NCI-H128 (cell line): ENCODE measurements at regions not wholly inside any gene's neighbourhood (a gene's known extent, or its start where the extent isn't known, plus 50 kb on each side); places are given as distances from the start of the nearest gene placed in this dataset.
"Not testable (repeated sequence)": the region's sequence is repeated elsewhere in the genome, so short reads cannot be mapped to it uniquely, and the experiment has no call there.

Experiments used
- DNase-seq: peaks from one replicate; lab custom pipeline; 2025; ENCODE audit not compliant: unreplicated experiment; lab: John Stamatoyannopoulos, UW

DNA sequence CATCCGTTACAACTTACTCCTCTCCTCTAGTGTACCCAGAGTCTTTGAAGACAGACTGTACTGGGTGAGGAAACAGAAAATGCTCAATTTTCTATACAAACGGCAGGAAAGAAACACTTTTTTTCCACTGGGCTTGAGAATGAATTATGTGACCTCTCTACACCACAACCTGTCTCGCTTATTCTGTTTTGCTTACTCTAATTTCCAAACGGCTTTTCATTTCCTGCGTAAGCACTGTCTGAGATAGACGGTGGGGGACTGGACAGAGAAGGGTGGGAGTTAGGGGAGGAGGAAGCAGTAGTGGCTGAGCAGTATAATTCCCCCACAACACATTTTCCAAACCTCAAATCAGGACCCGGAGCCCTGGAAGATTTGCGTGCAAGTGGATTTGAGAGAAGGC, 191.4 kb upstream of the SDK2 start:
- DNase-seq, result no peak

DNA sequence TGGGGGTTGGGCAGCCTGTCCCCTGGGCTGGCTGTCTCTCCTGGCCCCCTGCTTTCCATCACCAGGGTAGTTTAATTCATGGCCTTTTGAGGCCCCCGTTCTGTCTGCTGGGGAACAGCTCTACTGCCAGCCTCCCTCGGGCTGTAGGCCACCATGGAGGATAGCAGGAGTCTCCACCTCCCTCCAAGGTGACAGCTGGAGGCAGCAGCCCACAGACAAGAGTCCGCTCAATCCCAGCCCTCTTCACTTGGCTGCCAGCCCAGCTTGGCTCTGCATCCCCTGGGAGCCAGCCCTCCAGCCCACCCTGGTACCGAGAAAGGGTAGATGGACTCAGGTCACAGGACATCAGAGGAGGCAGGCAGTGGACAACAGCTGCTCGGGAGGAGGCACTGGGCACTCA, 194.6 kb upstream of the SDK2 start:
- no peak for DNase-seq

- DNase-seq, result no peak
These were observed 196.6 kb upstream of the SDK2 start for GRCh38 chr17:73840829-73841228.

GRCh38 chr17:73841431-73842060, 197.3 kb upstream of the SDK2 start:
- no peak for DNase-seq

DNA sequence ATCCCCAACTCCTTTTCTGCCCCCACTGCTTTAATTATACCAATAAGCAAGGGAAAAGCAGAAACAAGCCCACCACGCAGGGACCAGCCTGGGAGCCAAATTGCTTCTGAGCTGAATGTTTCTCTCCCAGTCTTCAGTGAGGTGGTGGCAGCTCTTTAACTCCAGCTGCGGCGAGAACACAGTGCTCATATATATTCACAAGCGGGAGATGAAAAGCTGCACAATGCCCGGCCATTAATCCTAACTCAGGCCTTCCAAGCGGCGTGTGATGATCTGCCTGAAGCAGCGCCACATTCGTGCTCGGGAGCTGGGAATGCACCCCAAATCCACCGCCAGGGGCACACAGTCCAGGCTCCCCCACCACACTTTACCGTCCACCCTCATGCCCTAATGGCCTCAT, 203.7 kb upstream of the SDK2 start:
- no peak for DNase-seq

DNA sequence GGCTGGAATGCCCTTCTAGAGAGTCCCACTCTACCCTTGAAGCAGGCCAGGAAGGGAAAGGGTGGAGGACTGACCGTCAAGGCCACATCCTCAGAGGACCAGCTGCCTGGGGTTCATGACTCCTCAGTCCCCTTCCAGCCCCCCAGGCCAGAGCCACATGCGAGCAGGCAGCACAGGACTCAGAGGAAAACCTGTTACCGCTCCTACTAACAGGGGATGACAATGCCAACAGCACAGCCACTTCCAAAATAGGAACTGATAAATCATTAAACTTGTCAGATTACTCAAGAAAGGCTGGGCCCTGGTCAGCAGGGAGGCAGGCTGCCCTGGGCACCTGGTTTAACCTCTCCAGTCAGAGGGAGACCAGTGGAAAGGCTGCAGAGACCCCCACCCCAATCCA, 206.2 kb upstream of the SDK2 start:
- DNase-seq, result no peak

- DNase-seq, result no peak
These were observed 206.8 kb upstream of the SDK2 start for GRCh38 chr17:73851091-73851490.

- DNase-seq, result no peak
These were observed 207.7 kb upstream of the SDK2 start for GRCh38 chr17:73851921-73852320.

DNA sequence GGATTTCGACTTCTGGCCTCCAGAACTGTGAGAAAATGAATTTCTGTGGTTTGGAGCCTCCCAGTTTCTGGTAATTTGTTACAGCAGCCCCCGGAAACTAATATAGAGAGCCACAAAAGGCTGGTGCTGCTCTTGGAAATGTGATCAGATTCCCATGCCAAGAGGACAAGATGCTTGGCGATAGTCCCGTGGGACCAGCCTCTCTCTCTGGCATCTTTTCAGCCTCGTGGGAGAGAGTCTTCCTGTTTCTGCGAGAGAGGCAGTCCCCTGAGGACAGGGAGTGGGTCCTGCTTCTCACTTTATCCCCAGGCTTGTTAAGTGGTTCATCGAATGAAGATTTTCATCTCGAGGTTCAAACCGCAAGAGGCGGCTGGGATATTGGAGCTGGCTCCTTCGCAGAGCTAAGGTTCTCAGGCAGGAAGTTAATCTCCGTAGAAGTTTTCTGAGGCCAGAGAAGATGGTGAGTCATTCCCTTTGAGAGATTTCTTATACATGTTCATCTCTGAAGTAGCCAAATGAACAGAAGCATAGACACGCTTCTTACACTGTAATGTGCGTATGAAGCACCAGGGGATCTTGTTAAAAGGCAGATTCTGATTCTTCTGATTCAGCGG, 211.6 kb upstream of the SDK2 start:
- DNase-seq, result no peak

DNA sequence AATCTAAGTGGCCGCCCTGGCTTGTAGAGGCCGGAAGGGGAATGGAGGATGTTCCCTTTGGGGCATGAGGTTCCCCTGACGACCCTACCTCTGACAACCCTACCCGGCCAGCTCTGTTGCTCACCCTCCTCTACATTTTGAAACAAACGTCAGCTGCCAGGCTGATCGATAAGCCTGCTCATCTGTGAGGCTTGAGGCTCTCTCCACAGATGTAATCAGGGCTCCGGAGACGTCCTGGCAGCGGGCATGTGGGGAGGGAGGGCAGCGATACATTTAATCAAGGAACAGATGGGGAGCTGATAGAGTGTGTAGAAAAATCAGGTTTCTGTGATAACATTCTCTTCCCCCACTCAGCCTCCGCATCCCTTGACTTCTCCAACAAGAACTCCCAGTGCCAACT, 212.3 kb upstream of the SDK2 start:
- DNase-seq, result no peak

- DNase-seq, result not testable (repeated sequence)
These were observed 215.3 kb upstream of the SDK2 start for GRCh38 chr17:73859439-73860008.

- no peak for DNase-seq
These were observed 217.3 kb upstream of the SDK2 start for GRCh38 chr17:73861543-73861942.

- no peak for DNase-seq
These were observed 219.7 kb upstream of the SDK2 start for GRCh38 chr17:73863761-73864535.

GRCh38 chr17:73865831-73866230, 221.6 kb upstream of the SDK2 start:
- DNase-seq, result no peak

DNA sequence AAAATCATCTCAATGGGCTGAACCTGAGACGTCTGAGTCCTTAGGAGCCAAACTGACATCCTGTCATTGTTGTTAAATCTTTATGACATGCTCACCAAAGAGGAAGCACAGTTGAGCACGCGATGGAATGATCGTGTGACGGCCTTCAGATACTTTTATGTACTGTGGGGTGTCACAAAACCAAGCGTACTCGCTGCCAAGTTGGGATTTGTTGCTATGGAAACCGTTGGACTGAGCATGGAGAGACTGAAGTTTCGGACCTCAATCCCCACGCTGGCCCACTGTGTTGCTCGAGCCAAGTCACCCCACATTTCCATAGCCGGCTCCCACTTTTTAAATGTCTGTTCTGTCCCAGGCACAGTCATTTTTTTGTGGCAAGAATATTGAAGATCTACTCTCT, 222.8 kb upstream of the SDK2 start:
- DNase-seq, result no peak

- DNase-seq, result no peak
These were observed 225.8 kb upstream of the SDK2 start for GRCh38 chr17:73870068-73870467.

GRCh38 chr17:73870473-73870872, 226.2 kb upstream of the SDK2 start:
- no peak for DNase-seq

GRCh38 chr17:73872816-73873215, 228.6 kb upstream of the SDK2 start:
- DNase-seq, result no peak

DNA sequence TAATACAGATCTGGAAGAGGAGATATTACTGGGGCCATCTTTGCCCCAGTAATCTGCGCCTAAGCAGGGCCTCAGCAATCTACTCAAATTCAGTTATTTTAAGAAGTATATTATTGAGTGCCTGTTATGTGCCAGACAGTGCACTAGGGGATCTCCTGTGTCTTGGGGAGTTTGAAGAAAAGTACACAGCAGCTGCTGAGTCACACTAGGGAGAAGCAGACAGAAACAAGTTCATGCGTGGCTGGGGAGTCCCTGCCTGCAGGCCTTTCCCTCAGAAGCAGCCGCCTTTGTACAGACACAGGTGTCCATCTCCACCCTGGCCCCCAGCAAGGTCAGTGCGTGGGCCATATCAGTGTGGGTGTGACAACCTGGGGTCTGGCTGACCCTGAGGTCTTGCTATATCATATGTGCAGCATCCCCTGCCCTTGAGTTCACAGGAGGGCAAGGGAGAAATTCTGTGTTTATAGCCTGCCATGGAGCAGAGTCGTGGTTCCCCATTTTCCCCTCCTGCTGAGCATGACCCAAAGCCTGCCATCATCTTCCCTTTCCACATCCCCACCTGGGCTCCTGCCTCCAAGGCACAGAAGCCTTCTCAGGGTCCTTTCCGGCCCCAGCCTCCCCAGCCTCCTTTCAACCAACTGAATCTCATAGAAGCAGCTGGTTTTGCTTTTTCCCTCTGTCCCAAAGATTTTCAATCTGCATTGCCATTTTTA, 229.9 kb upstream of the SDK2 start:
- no peak for DNase-seq

GRCh38 chr17:73875346-73875745, 231.1 kb upstream of the SDK2 start:
- DNase-seq, result no peak

GRCh38 chr17:73877962-73878361, 233.7 kb upstream of the SDK2 start:
- DNase-seq, result no peak
